Islet of Langerhans (tissue), 1 donor: ENCODE measurements at regions not wholly inside any gene's neighbourhood (a gene's known extent, or its start where the extent isn't known, plus 50 kb on each side); places are given as distances from the start of the nearest gene placed in this dataset.
A peak's percentile ranks its signal among the peaks of the same experiment; 100 is the strongest.

ENCODE experiments used
- FAIRE-seq: peaks from one replicate; lab custom pipeline; 2011; peaks lifted over from hg19 to GRCh38; lab: Jason Lieb, UNC

DNA sequence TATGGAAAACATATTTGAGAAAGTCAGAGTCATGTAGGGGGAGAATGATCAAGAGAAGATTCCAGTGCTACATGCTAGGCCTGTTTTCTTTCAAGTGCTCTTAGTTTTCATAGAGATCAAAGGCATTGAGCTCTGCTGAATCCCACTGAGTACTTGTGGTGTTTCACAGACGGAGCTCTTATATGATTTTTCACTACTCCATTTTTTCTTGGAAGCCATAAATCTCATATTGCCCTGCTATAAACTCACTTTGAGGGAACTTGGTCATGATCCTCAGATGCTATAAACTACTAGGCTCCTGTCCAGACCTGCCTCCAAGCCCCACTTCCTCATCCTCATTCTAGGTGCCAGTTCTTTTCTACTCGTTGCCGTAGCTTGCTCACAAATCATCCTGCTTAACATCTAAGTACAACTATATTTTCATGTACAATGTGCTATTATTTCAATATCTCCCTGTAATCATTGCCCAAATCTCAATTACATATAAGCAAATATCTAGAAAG lies 180.8 kb upstream of the CCDC179 start:
- FAIRE-seq: no peak

GRCh38 chr11:23058656-23059055 lies 198.4 kb upstream of the CCDC179 start:
- FAIRE-seq: no peak

- FAIRE-seq: no peak
Measured at GRCh38 chr11:23063276-23063675, 203.0 kb upstream of the CCDC179 start.

GRCh38 chr11:23078289-23078971 lies 218.2 kb upstream of the CCDC179 start:
- no peak for FAIRE-seq

GRCh38 chr11:23079382-23079813 lies 219.1 kb upstream of the CCDC179 start:
- FAIRE-seq: no peak

DNA sequence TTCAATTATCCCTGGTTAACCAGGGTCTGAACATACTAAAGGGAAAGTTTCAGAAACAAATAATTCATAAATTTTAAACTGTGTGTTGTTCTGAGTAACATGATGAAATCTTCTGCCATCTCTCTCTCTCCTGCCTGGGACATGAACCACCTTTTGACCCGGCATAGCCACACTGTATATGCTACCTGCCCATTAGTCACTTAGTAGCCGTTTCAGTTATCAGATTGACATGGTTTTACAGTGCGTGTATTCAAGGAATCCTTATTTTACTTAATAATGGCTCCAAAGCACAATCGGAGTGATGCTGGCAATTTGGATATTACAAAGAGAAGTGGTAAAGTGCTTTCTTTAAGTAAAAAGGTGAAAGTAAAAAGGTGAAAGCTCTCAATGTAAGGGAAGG lies 227.1 kb upstream of the CCDC179 start:
- no peak for FAIRE-seq

DNA sequence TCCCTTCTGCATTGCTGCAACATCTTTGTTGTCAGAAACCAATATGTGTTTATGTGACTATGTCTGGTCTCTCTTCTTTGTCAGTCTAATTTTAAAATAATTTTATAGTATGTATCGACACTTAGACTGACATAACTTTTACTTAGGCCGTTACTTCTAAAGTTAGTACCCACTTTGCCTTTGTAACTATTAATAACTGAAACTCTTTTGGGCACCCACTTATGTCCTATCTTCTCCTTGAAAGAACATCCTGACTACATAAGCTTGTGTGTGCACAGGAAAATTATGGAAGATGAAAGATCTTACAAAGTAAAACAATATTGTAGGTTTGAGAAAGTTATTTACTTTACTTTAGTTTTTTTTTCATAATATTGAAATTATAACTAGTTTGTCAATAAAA lies 230.4 kb upstream of the CCDC179 start:
- FAIRE-seq: no peak

- no peak for FAIRE-seq
Measured at GRCh38 chr11:23095650-23096189, 235.4 kb upstream of the CCDC179 start.

- FAIRE-seq: no peak
Measured at GRCh38 chr11:23097891-23098290, 237.6 kb upstream of the CCDC179 start.

GRCh38 chr11:23099256-23099655 lies 239.0 kb upstream of the CCDC179 start:
- FAIRE-seq: no peak

DNA sequence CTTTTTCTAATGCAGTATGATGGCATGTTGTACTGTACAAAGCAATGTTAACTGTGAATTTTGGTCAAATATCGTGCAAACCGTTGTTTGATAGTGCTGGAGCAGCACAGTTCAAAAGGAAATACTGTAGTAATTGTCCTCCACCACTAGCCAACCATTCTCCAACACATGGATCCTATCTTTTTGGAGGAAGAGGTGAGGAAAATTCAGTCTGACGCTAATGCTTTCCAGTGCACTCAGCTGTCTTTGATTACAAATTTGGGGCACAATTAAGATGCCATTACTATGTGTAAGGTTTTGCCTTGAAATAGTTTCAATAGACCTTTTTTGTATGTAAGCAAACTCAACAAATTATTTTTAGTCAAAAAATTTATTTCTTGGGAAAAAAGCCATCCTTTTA lies 240.5 kb upstream of the CCDC179 start:
- FAIRE-seq: no peak

- no peak for FAIRE-seq
Measured at GRCh38 chr11:23103416-23103815, 243.1 kb upstream of the CCDC179 start.

DNA sequence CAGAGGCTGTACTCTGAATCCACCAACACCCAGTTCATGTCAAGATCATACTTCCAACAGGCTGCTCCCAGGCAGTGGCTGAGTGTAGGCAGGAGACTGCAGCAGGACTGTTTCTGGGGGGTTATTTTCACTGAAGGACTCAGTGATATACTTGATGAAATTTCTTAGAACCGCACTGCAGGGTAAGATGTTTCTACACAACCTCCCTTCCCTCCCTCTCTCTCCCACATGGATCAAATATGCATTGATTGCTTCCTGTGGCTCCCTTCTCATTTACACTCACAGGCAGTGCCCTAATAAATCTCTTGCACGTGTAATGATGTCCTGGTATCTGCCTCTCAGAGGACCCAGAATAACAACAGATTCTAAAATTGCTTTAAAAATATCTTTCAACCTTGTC lies 251.3 kb upstream of the CCDC179 start:
- no peak for FAIRE-seq

DNA sequence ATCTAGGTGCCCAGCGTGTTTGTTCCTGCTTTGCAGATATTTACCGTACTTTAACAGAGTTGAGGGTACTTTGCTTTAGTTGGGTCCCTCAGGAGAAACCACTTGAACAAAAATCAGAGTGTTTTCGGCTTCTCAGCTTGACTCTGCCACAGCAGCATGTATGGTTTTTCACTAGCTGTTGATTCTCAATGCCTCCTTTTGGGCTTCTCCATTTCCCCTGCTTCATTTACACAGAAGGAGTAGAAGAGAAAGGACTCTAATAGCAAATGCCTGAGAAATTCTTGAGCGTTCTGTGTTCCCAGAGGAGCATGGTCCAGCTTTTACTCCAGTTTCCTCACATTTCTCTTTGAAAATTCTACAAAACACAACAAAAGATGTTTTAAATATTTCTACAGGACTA lies 252.1 kb upstream of the CCDC179 start:
- no peak for FAIRE-seq

DNA sequence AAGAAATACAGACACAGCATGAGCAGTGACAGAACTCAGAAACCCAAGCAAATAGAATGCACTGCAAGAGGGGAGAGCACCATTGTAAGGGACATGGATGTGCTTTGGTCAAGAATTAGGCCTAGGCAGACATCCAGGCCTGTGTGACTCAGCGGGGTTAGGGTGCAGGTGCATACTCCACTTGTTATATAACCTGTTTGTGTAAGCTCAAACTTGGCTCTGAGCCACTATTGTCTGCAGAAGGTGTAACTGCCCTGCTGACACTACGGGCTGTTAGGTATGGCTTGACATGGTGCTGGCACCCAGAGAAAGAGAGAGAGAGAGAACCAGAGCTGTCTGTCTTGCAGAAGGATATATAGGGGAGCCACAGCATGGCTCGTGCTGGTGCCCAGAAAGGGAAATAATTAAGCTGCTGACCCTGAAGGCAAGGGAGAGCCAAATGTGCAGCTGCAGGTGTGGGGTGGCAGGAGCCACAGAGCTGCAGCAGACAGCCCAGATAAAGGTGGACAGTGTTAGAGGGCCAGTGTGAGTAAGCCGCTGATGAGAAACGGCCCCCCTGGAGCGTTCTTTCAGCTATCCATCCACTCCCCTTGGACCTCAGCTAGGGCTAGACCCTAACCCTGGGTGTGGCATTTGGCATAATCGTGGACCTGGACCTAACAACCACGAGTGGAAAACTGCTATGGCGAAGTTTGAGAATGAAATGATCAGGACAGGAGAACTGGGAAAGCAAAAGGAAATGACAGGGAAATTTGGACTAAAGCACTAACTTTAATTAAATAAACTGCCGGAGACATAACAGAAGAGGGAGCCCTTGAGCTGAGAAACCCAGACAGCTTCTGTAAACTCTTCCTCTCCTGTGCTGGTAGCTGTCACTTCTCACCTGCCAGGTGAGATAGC lies 253.0 kb upstream of the CCDC179 start:
- FAIRE-seq: peak; percentile 94

DNA sequence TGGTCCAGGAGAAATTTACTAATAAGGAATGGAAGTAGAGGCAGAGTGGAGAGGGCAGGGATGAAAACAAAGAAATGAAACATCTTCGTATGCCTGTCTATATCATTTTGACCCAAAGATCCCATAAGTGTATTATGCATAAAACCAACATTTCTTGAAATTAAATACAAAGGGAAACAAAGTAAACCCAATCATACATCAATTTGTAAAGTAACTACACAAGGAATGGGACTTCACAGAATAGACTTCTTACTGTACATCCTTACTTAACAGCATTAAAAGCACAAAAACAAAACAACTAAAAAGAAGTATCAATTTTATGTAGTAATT lies 253.6 kb upstream of the CCDC179 start:
- no peak for FAIRE-seq

DNA sequence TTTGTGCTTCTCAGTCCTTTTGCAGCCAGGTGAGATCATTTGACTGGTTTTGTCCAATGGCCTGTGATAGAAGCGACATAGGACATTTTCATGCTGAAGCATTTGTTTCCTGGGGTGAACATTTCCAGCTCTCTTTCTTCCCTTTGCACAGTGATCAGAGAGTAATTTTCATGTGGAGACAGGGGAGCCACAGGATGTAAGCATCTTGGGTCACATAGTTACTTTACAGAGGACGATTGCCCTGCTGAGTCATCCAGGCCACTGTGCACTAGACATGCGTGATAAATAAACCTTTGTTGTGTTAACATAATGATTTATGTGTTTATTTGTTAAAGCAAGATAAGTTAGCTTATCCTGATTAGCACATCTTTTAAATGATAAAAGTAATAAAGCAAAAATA lies 263.5 kb upstream of the CCDC179 start:
- no peak for FAIRE-seq

DNA sequence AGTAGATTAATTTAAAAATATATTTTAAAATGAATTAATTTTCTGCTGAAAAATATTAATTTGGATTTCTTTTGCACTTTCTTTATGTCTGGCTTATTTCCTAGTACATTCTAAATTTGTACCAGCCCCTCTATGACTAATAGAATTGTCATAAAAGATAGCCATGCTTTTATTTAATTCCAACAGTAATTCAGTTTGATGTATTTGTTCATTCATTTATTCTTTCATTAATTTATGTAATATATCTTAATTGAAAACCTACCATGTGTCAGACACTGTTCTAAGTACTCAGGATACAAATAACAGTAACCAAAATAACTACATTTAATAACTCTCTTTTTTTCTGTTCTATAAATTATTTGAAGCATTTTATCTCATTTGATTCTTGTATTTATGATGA lies 264.0 kb upstream of the CCDC179 start:
- FAIRE-seq: no peak

DNA sequence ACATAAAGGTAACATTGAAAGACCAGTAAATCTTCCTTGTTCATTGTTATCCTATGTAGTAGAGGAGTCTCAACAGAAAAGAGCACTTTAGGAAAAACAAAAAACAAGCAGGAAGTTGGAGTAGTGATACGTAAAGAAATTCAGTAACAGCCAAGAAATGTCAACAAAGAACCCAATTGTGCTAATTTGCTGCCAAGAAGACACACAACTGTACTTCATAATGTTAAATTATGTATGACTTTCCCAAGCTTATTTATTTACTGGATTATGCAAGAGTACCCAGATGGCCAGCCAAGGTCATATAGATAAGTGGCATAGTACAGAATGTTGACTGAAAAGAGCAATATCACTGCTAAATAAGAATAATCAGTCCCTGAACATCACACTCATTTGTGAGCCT lies 264.7 kb upstream of the CCDC179 start:
- no peak for FAIRE-seq

- FAIRE-seq: no peak
Measured at GRCh38 chr11:23127706-23128105, 267.4 kb upstream of the CCDC179 start.

DNA sequence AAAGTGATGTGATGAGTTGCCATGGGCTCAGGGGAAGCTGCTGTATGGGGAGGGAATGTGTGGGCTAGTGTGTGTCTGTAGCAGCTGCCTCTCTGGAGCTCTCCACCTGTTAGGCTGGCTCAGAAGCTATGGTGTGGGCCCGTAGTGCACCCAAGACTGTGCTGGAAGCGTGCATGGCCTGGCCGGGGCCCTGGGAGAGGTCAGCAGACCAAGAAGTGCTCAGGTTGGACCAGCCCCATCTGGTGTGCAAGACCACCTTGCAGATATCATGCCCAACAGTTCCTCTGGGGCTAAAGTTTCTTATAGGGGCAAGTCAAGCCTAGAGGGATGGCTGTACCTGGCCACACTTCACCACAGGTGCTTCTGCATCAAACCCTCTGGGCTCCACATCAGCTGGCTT lies 274.4 kb upstream of the CCDC179 start:
- no peak for FAIRE-seq

DNA sequence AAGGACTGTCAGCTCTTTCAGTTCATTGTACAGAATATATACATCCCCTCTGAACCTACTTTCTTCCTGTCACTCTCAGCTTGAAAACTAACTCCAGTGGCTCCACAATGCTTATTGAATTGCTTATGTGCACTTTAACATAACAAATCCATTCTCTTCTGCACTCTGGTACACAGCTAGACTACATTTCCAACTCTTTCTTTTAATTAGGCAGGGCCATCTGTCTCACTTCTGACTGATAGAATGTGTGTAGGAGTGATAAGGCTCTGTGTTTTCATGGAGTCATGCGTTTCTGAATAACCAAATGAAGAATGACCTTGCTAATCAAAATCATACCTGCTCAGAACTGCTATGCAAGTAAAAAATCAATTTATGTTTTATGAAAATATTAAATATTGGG lies 278.5 kb upstream of the CCDC179 start:
- no peak for FAIRE-seq

GRCh38 chr11:23143022-23143421 lies 282.7 kb upstream of the CCDC179 start:
- no peak for FAIRE-seq
